ENCODE measurements at regions not wholly inside any gene's neighbourhood (a gene's known extent, or its start where the extent isn't known, plus 50 kb on each side); places are given as distances from the start of the nearest gene placed in this dataset.

- TF ChIP-seq FOXM1 (IDR thresholded peaks at IDR 0.05; ENCODE audit: borderline replicate concordance, low read depth) (no peak), EGR1 (IDR thresholded peaks at IDR 0.05) (no peak), EP300 (IDR thresholded peaks at IDR 0.05; ENCODE audit: borderline replicate concordance) (no peak), TCF12 (IDR thresholded peaks at IDR 0.05; ENCODE audit: low read depth) (no peak), TEAD4 (IDR thresholded peaks at IDR 0.05) (no peak), ZBTB7A (IDR thresholded peaks at IDR 0.05; ENCODE audit: low read depth) (no peak), USF1 (IDR thresholded peaks at IDR 0.05) (no peak), CEBPB (IDR thresholded peaks at IDR 0.05) (no peak), TAF1 (IDR thresholded peaks at IDR 0.05; ENCODE audit: low read depth) (no peak), RAD21 (IDR thresholded peaks at IDR 0.05; ENCODE audit: low read depth) (no peak), REST (IDR thresholded peaks at IDR 0.05; ENCODE audit: low read depth) (no peak), CREB1 (IDR thresholded peaks at IDR 0.05; ENCODE audit: low read depth) (no peak)
These were observed 116.5 kb upstream of the FBXL7 start for GRCh38 chr5:15383469-15383868.

- TF ChIP-seq ZBTB7A (IDR thresholded peaks at IDR 0.05; ENCODE audit: low read depth) (no peak), EP300 (IDR thresholded peaks at IDR 0.05; ENCODE audit: borderline replicate concordance) (no peak), USF1 (IDR thresholded peaks at IDR 0.05) (no peak), FOXM1 (IDR thresholded peaks at IDR 0.05; ENCODE audit: borderline replicate concordance, low read depth) (no peak), EGR1 (IDR thresholded peaks at IDR 0.05) (no peak), REST (IDR thresholded peaks at IDR 0.05; ENCODE audit: low read depth) (no peak), CREB1 (IDR thresholded peaks at IDR 0.05; ENCODE audit: low read depth) (no peak), NFIC (IDR thresholded peaks at IDR 0.05) (no peak), TEAD4 (IDR thresholded peaks at IDR 0.05) (no peak), TCF12 (IDR thresholded peaks at IDR 0.05; ENCODE audit: low read depth) (no peak), MAX (IDR thresholded peaks at IDR 0.05) (no peak), YY1 (IDR thresholded peaks at IDR 0.05; ENCODE audit: low read depth) (no peak), TAF1 (IDR thresholded peaks at IDR 0.05; ENCODE audit: low read depth) (no peak), CEBPB (IDR thresholded peaks at IDR 0.05) (no peak)
These were observed 117.0 kb upstream of the FBXL7 start for GRCh38 chr5:15383021-15383420.

GRCh38 chr5:15377573-15378340 is 122.2 kb upstream of the FBXL7 start:
- TF ChIP-seq CREB1 (IDR thresholded peaks at IDR 0.05; ENCODE audit: low read depth), result no peak
- TF ChIP-seq FOXM1 (IDR thresholded peaks at IDR 0.05; ENCODE audit: borderline replicate concordance, low read depth), result no peak
- TF ChIP-seq MAX (IDR thresholded peaks at IDR 0.05), result no peak
- TF ChIP-seq ZBTB7A (IDR thresholded peaks at IDR 0.05; ENCODE audit: low read depth), result no peak
- no peak for TF ChIP-seq RAD21 (IDR thresholded peaks at IDR 0.05; ENCODE audit: low read depth)
- TF ChIP-seq CEBPB (IDR thresholded peaks at IDR 0.05), result no peak
- TF ChIP-seq TEAD4 (IDR thresholded peaks at IDR 0.05), result no peak
- TF ChIP-seq REST (IDR thresholded peaks at IDR 0.05; ENCODE audit: low read depth), result no peak
- no peak for TF ChIP-seq TAF1 (IDR thresholded peaks at IDR 0.05; ENCODE audit: low read depth)
- no peak for TF ChIP-seq YY1 (IDR thresholded peaks at IDR 0.05; ENCODE audit: low read depth)
- TF ChIP-seq TCF12 (IDR thresholded peaks at IDR 0.05; ENCODE audit: low read depth), result no peak
- TF ChIP-seq EP300 (IDR thresholded peaks at IDR 0.05; ENCODE audit: borderline replicate concordance), result no peak
- TF ChIP-seq EGR1 (IDR thresholded peaks at IDR 0.05), result no peak
- no peak for TF ChIP-seq NFIC (IDR thresholded peaks at IDR 0.05)
- TF ChIP-seq USF1 (IDR thresholded peaks at IDR 0.05), result no peak

All from Ishikawa (cell line).